Neuronal stem cell (in vitro differentiated cells): ENCODE measurements at regions not wholly inside any gene's neighbourhood (a gene's known extent, or its start where the extent isn't known, plus 50 kb on each side); places are given as distances from the start of the nearest gene placed in this dataset.

Experiments
- DNase-seq: peaks from one replicate; pipeline ENCODE4 v3.0.0-alpha.2; 2013; ENCODE audit warnings: low spot score
- H2AFZ ChIP-seq: one replicate; pipeline ENCODE4 v1.6.1; 2013; ENCODE audit warnings: mild to moderate bottlenecking, low read length, inconsistent platforms
- H2AK5ac ChIP-seq: 2 replicates; pipeline ENCODE4 v1.6.1; 2013; ENCODE audit warnings: low read depth, mild to moderate bottlenecking, inconsistent platforms, low read length, moderate library complexity, mixed read lengths
- H2BK120ac ChIP-seq: 2 replicates; pipeline ENCODE4 v1.6.1; 2013; ENCODE audit warnings: low read depth, mild to moderate bottlenecking, inconsistent platforms, low read length, moderate library complexity, mixed read lengths
- H2BK12ac ChIP-seq: one replicate; pipeline ENCODE4 v1.6.1; 2013; ENCODE audit warnings: low read length, inconsistent platforms
- H2BK15ac ChIP-seq: 2 replicates; pipeline ENCODE4 v1.6.1; 2013; ENCODE audit warnings: mild to moderate bottlenecking, low read length, inconsistent platforms, mixed read lengths
- H2BK5ac ChIP-seq: one replicate; pipeline ENCODE4 v1.6.1; 2013; ENCODE audit warnings: inconsistent platforms, mild to moderate bottlenecking, low read length, moderate library complexity
- H3K14ac ChIP-seq: one replicate; pipeline ENCODE4 v1.6.1; 2013; ENCODE audit warnings: low read length, inconsistent platforms
- H3K18ac ChIP-seq: 2 replicates; pipeline ENCODE4 v1.6.1; 2013; ENCODE audit warnings: low read length, inconsistent platforms
- H3K23ac ChIP-seq: 2 replicates; pipeline ENCODE4 v1.6.1; 2013; ENCODE audit warnings: low read depth, mild to moderate bottlenecking, mixed read lengths, low read length, inconsistent platforms; ENCODE audit not compliant: poor library complexity
- H3K27ac ChIP-seq: replicated peaks from 3 replicates; pipeline ENCODE4 v1.5.1; 2013; ENCODE audit warnings: low read length, inconsistent platforms
- H3K27me3 ChIP-seq, 3 experiments: 2 replicates each; pipeline ENCODE4 v1.6.1; 2013; ENCODE audit warnings: low read length in 3 of 3, mild to moderate bottlenecking in 2 of 3, inconsistent platforms in 1 of 3, low read depth in 1 of 3, mixed read lengths in 1 of 3, moderate library complexity in 1 of 3; ENCODE audit not compliant: control insufficient read depth in 3 of 3, insufficient read depth in 3 of 3
- H3K36me3 ChIP-seq, 2 donors: replicated peaks in 1 of 2; 2 replicates each; pipeline ENCODE4 v1.6.1; 2013; ENCODE audit warnings: low read length in 2 of 2; ENCODE audit not compliant: control insufficient read depth in 2 of 2, insufficient read depth in 2 of 2
- H3K4ac ChIP-seq: 2 replicates; pipeline ENCODE4 v1.6.1; 2013; ENCODE audit warnings: inconsistent platforms, mild to moderate bottlenecking, low read length, moderate library complexity
- H3K4me1 ChIP-seq, 2 donors: 1 replicate in 1 of 2; 2 replicates in 1 of 2; pipeline ENCODE4 v1.6.1; 2013; ENCODE audit warnings: low read length in 2 of 2, low read depth in 1 of 2; ENCODE audit not compliant: control insufficient read depth in 2 of 2, insufficient read depth in 1 of 2
- H3K4me2 ChIP-seq: one replicate; pipeline ENCODE4 v1.6.1; 2013; ENCODE audit warnings: mild to moderate bottlenecking, low read length, inconsistent platforms; ENCODE audit not compliant: insufficient read depth, poor library complexity, severe bottlenecking
- H3K4me3 ChIP-seq, 2 donors: 2 replicates each; pipeline ENCODE4 v1.5.1; 2013; ENCODE audit warnings: low read length in 2 of 2, mild to moderate bottlenecking in 2 of 2, inconsistent platforms in 1 of 2, moderate library complexity in 1 of 2
- H3K79me1 ChIP-seq: one replicate; pipeline ENCODE4 v1.6.1; 2013; ENCODE audit warnings: low read depth, mild to moderate bottlenecking, inconsistent platforms, low read length, moderate library complexity
- H3K9ac ChIP-seq: one replicate; pipeline ENCODE4 v1.6.1; 2013; ENCODE audit warnings: mild to moderate bottlenecking, low read depth, low read length, inconsistent platforms; ENCODE audit not compliant: poor library complexity
- H3K9me3 ChIP-seq, 2 donors: replicated peaks in 1 of 2; 2 replicates each; pipeline versions ENCODE3 to v1.6.1; 2013; ENCODE audit warnings: low read length in 2 of 2, mild to moderate bottlenecking in 2 of 2, inconsistent platforms in 1 of 2, low read depth in 1 of 2, mixed read lengths in 1 of 2, moderate library complexity in 1 of 2; ENCODE audit not compliant: control insufficient read depth in 2 of 2, insufficient read depth in 1 of 2
- H4K8ac ChIP-seq: one replicate; pipeline ENCODE4 v1.6.1; 2013; ENCODE audit warnings: low read depth, mild to moderate bottlenecking, inconsistent platforms, low read length, moderate library complexity
- H4K91ac ChIP-seq: one replicate; pipeline ENCODE4 v1.6.1; 2013; ENCODE audit warnings: low read length, low read depth, mild to moderate bottlenecking, inconsistent platforms; ENCODE audit not compliant: poor library complexity
- WGBS, 2 donors: extraction: QIAGEN DNeasy Blood & Tissue Kit; methylation state at CpG; one replicate each; pipeline ENCODE4 v1.1.7; 2013; ENCODE audit warnings: missing lambda C conversion rate in 2 of 2, mixed read lengths in 1 of 2; ENCODE audit not compliant: insufficient read length in 2 of 2, insufficient replicate concordance in 1 of 2; ENCODE audit errors: extremely low coverage in 2 of 2; 5-methylcytosine and 5-hydroxymethylcytosine counted together

- Histone ChIP-seq H2AFZ (no peak overlapping the region), H3K4ac (no peak overlapping the region), H3K79me1 (no peaks in the 10 kb centered on the region), H3K23ac (no peak overlapping the region), H2BK15ac (no peak overlapping the region), H3K9ac (no peak overlapping the region), H2BK5ac (no peak overlapping the region), H3K36me3 (no peaks in the 10 kb centered on the region), H3K9me3 (peaks cover 0 to 3% of the 10 kb centered on the region in 2 donors), H3K4me3 (no peak overlapping the region), H3K27ac (no peak overlapping the region), H4K8ac (no peak overlapping the region), H2BK12ac (no peak overlapping the region), H3K18ac (peak overlapping the region; percentile 29), H3K27me3 (peaks cover 0 to 34% (median 22%) of the 10 kb centered on the region in 3 experiments), H4K91ac (no peak overlapping the region), H3K4me2 (no peak overlapping the region), H2BK120ac (no peak overlapping the region), H2AK5ac (no peak overlapping the region), H3K4me1 (peaks cover 24 to 31% of the 10 kb centered on the region in 2 donors), H3K14ac (no peak overlapping the region)
- DNase-seq, result no peak
- no CpG with 5 or more reads among the region's 4 CpGs for WGBS, 2 donors
Measured at GRCh38 chr16:79297805-79298204, 302.7 kb downstream of the MAF start.

GRCh38 chr16:79297296-79297695 lies 303.2 kb downstream of the MAF start:
- Histone ChIP-seq H3K27ac (no peak overlapping the region), H2AK5ac (no peak overlapping the region), H2BK120ac (no peak overlapping the region), H3K9me3 (peaks cover 0 to 3% of the 10 kb centered on the region in 2 donors), H4K91ac (no peak overlapping the region), H3K4ac (no peak overlapping the region), H3K18ac (no peak overlapping the region), H2BK5ac (no peak overlapping the region), H3K4me2 (no peak overlapping the region), H3K79me1 (no peaks in the 10 kb centered on the region), H3K4me3 (no peak overlapping the region), H3K14ac (no peak overlapping the region), H2BK15ac (no peak overlapping the region), H4K8ac (no peak overlapping the region), H2BK12ac (no peak overlapping the region), H3K36me3 (no peaks in the 10 kb centered on the region), H3K23ac (no peak overlapping the region), H3K4me1 (peaks cover 23 to 31% of the 10 kb centered on the region in 2 donors), H3K27me3 (peaks cover 0 to 36% (median 20%) of the 10 kb centered on the region in 3 experiments), H2AFZ (no peak overlapping the region), H3K9ac (no peak overlapping the region)
- WGBS, 2 donors, result no CpG with 5 or more reads among the region's 9 CpGs
- no peak for DNase-seq

- no peak overlapping the region for H3K4me2 ChIP-seq
- H3K27me3 ChIP-seq, result peaks cover 0 to 41% (median 20%) of the 10 kb centered on the region in 3 experiments
- H3K23ac ChIP-seq, result no peak overlapping the region
- no CpG with 5 or more reads among the region's 4 CpGs for WGBS, 2 donors
- no peak overlapping the region for H3K4me3 ChIP-seq
- H2BK15ac ChIP-seq, result no peak overlapping the region
- no peak for DNase-seq
- H4K8ac ChIP-seq, result no peak overlapping the region
- H2AK5ac ChIP-seq, result no peak overlapping the region
- H3K4ac ChIP-seq, result no peak overlapping the region
- H3K4me1 ChIP-seq, result peaks cover 20 to 31% of the 10 kb centered on the region in 2 donors
- H3K27ac ChIP-seq, result no peak overlapping the region
- H3K9ac ChIP-seq, result no peak overlapping the region
- H2BK12ac ChIP-seq, result no peak overlapping the region
- H2BK120ac ChIP-seq, result no peak overlapping the region
- H3K36me3 ChIP-seq, result no peaks in the 10 kb centered on the region
- no peak overlapping the region for H4K91ac ChIP-seq
- H3K79me1 ChIP-seq, result no peaks in the 10 kb centered on the region
- H3K18ac ChIP-seq, result no peak overlapping the region
- H2BK5ac ChIP-seq, result no peak overlapping the region
- H3K14ac ChIP-seq, result no peak overlapping the region
- no peak overlapping the region for H2AFZ ChIP-seq
- H3K9me3 ChIP-seq, result peaks cover 0 to 3% of the 10 kb centered on the region in 2 donors
Measured at GRCh38 chr16:79296491-79296890, 304.0 kb downstream of the MAF start.

GRCh38 chr16:79295746-79296145 lies 304.8 kb downstream of the MAF start:
- H3K18ac ChIP-seq, result no peak overlapping the region
- H3K14ac ChIP-seq, result no peak overlapping the region
- no peak for DNase-seq
- H3K4me2 ChIP-seq, result no peak overlapping the region
- no peak overlapping the region for H2BK12ac ChIP-seq
- H3K36me3 ChIP-seq, result no peaks in the 10 kb centered on the region
- H3K4me3 ChIP-seq, result no peak overlapping the region
- no peak overlapping the region for H2BK120ac ChIP-seq
- H2BK15ac ChIP-seq, result no peak overlapping the region
- H3K9ac ChIP-seq, result no peak overlapping the region
- H4K91ac ChIP-seq, result no peak overlapping the region
- H3K27me3 ChIP-seq, result peaks cover 0 to 46% (median 20%) of the 10 kb centered on the region in 3 experiments
- H2AFZ ChIP-seq, result no peak overlapping the region
- H3K4ac ChIP-seq, result no peak overlapping the region
- H3K23ac ChIP-seq, result no peak overlapping the region
- peaks cover 0 to 3% of the 10 kb centered on the region in 2 donors for H3K9me3 ChIP-seq
- WGBS, 2 donors, result no CpG with 5 or more reads among the region's 5 CpGs
- no peak overlapping the region for H2AK5ac ChIP-seq
- peaks cover 14 to 25% of the 10 kb centered on the region in 2 donors for H3K4me1 ChIP-seq
- H2BK5ac ChIP-seq, result no peak overlapping the region
- H3K79me1 ChIP-seq, result no peaks in the 10 kb centered on the region
- no peak overlapping the region for H3K27ac ChIP-seq
- no peak overlapping the region for H4K8ac ChIP-seq
